DOHH2 (cell line): ENCODE measurements at regions not wholly inside any gene's neighbourhood (a gene's known extent, or its start where the extent isn't known, plus 50 kb on each side); places are given as distances from the start of the nearest gene placed in this dataset.

Experiments used
- H3F3A ChIP-seq: fragments of 200-600 bp; sonication (generic), shearing (Covaris generic); 2 replicates; pipeline ENCODE4 v1.6.0; 2016; ENCODE audit warnings: antibody characterized with exemption, mild to moderate bottlenecking; ENCODE audit not compliant: control insufficient read depth, insufficient read depth
- H3K27ac ChIP-seq: fragments of 200-600 bp; sonication (generic); 2 replicates; pipeline ENCODE4 v1.5.1; 2014; ENCODE audit warnings: low read depth, mild to moderate bottlenecking, low read length, moderate library complexity
- H3K27me3 ChIP-seq: fragments of 200-600 bp; sonication (generic); 2 replicates; pipeline ENCODE4 v1.6.1; 2014; ENCODE audit warnings: mild to moderate bottlenecking, low read length, mixed read lengths; ENCODE audit not compliant: control insufficient read depth
- H3K36me3 ChIP-seq: fragments of 200-600 bp; sonication (generic); 2 replicates; pipeline ENCODE4 v1.6.1; 2014; ENCODE audit warnings: mild to moderate bottlenecking, low read length, moderate library complexity, mixed read lengths; ENCODE audit not compliant: control insufficient read depth
- H3K4me1 ChIP-seq: fragments of 200-600 bp; sonication (generic); 2 replicates; pipeline ENCODE4 v1.6.1; 2014; ENCODE audit warnings: mild to moderate bottlenecking, low read length, mixed read lengths; ENCODE audit not compliant: control insufficient read depth
- H3K4me2 ChIP-seq: fragments of 200-600 bp; sonication (generic); 2 replicates; pipeline ENCODE4 v1.6.0; 2014; ENCODE audit warnings: mild to moderate bottlenecking, low read length, moderate library complexity
- H3K4me3 ChIP-seq: fragments of 200-600 bp; sonication (generic); 2 replicates; pipeline ENCODE4 v1.5.1; 2014; ENCODE audit warnings: mild to moderate bottlenecking, low read length, mixed read lengths
- H3K79me2 ChIP-seq: fragments of 200-600 bp; sonication (generic); 2 replicates; pipeline ENCODE4 v1.6.1; 2014; ENCODE audit warnings: mild to moderate bottlenecking, low read length, mixed read lengths; ENCODE audit not compliant: control insufficient read depth
- H3K9me2 ChIP-seq: fragments of 200-600 bp; sonication (generic); replicated peaks from 2 replicates; pipeline ENCODE4 v1.6.1; 2014; ENCODE audit warnings: mild to moderate bottlenecking, low read length, mixed read lengths; ENCODE audit not compliant: control insufficient read depth
- H3K9me3 ChIP-seq: fragments of 200-600 bp; sonication (generic); 2 replicates; pipeline ENCODE4 v1.6.1; 2014; ENCODE audit warnings: antibody characterized with exemption, low read length, mixed read lengths; ENCODE audit not compliant: control insufficient read depth, insufficient read depth
- H4K20me1 ChIP-seq: fragments of 200-600 bp; sonication (generic); 2 replicates; pipeline ENCODE4 v1.6.0; 2014; ENCODE audit warnings: low read depth, mild to moderate bottlenecking, antibody characterized with exemption, low read length, moderate library complexity; ENCODE audit not compliant: control insufficient read depth, insufficient read depth
- EZH2phosphoT487 ChIP-seq: fragments of 200-600 bp; sonication (generic); IDR thresholded peaks from 2 replicates; pipeline ENCODE4 v1.6.1; 2017; ENCODE audit warnings: borderline replicate concordance, mild to moderate bottlenecking, antibody characterized with exemption, low read length, moderate library complexity, mixed read lengths
- TF ChIP-seq, protein P1 (sequence below): fragments of 200-600 bp; sonication (generic); IDR thresholded peaks from one replicate; pipeline ENCODE4 v1.5.1; 2014; ENCODE audit warnings: antibody characterized with exemption, mild to moderate bottlenecking, low read depth, low read length; ENCODE audit not compliant: poor library complexity, severe bottlenecking

DNA sequence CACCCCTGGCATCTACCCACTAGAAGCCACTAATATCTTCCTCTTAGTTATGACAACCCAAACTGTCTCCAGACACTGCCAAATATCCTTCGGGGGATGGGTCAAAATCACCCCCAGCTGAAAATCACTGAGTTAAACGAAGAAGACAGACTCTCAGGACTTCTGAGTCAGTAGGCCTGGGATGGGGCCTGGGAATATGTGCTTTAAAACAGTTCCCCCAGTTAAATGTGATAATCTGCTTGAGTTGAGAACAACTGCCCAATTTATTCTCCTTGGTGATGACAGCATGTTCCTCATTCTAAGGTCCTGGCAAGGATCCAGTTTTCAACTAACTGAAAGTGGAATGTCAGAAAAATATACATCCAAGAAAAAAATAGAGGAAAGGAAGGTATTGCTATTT is 52.4 kb downstream of the CBLL2 start:
- TF ChIP-seq, protein P1, sequence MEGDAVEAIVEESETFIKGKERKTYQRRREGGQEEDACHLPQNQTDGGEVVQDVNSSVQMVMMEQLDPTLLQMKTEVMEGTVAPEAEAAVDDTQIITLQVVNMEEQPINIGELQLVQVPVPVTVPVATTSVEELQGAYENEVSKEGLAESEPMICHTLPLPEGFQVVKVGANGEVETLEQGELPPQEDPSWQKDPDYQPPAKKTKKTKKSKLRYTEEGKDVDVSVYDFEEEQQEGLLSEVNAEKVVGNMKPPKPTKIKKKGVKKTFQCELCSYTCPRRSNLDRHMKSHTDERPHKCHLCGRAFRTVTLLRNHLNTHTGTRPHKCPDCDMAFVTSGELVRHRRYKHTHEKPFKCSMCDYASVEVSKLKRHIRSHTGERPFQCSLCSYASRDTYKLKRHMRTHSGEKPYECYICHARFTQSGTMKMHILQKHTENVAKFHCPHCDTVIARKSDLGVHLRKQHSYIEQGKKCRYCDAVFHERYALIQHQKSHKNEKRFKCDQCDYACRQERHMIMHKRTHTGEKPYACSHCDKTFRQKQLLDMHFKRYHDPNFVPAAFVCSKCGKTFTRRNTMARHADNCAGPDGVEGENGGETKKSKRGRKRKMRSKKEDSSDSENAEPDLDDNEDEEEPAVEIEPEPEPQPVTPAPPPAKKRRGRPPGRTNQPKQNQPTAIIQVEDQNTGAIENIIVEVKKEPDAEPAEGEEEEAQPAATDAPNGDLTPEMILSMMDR, result no peak
- no peak for TF ChIP-seq EZH2phosphoT487
- Histone ChIP-seq H4K20me1 (no peaks in the 10 kb centered on the region), H3K9me2 (no peaks in the 10 kb centered on the region), H3K9me3 (no peaks in the 10 kb centered on the region), H3K4me2 (no peak overlapping the region), H3K27me3 (no peaks in the 10 kb centered on the region), H3K36me3 (no peaks in the 10 kb centered on the region), H3F3A (no peaks in the 10 kb centered on the region), H3K79me2 (no peaks in the 10 kb centered on the region), H3K27ac (no peak overlapping the region), H3K4me3 (no peak overlapping the region), H3K4me1 (no peaks in the 10 kb centered on the region)

DNA sequence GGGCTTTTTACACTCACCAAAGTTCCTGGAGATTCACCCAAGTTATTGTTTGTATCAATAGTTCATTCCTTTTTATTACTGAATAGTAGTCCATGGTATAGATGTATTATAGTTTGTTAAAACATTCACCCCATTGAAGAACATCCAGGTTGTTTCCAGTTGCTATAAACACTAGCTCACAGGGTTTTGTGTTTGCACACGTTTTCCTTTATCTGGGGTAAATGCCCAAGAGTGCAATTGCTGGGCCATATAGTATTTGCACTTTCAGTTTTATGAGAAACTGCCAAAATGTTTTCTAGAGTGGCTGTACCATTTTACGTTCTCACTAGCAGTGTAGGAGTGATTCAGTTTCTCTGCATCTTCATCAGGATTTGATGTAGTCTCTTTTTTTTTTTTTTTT is 57.1 kb downstream of the CBLL2 start:
- no peak overlapping the region for H3K27ac ChIP-seq
- H3K4me2 ChIP-seq, result no peak overlapping the region
- H3K36me3 ChIP-seq, result no peaks in the 10 kb centered on the region
- H3K4me1 ChIP-seq, result no peaks in the 10 kb centered on the region
- TF ChIP-seq, protein P1, result no peak
- TF ChIP-seq EZH2phosphoT487, result no peak
- no peak overlapping the region for H3K4me3 ChIP-seq
- no peaks in the 10 kb centered on the region for H4K20me1 ChIP-seq
- no peaks in the 10 kb centered on the region for H3K9me3 ChIP-seq
- H3K27me3 ChIP-seq, result no peaks in the 10 kb centered on the region
- no peaks in the 10 kb centered on the region for H3K9me2 ChIP-seq
- no peaks in the 10 kb centered on the region for H3F3A ChIP-seq
- no peaks in the 10 kb centered on the region for H3K79me2 ChIP-seq

DNA sequence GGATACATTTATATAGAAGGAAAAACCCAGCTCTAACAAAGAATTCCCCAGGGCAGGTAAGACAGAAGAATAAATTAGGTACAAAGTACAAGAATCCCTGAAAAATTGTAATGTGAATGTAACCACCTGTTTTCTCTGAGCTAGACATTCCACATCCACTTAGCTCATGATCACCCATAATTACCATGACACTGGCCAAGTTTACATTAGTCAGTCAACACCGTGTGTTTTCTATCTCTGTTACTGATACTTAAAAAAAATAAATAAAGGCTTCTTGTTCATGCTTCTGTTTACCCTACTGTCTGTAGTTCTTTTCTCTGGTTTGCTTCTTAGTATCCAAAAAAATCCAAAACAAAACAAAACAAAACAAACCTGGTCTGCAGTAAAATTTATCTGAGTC is 66.0 kb downstream of the CBLL2 start:
- H4K20me1 ChIP-seq, result no peaks in the 10 kb centered on the region
- H3K27ac ChIP-seq, result no peak overlapping the region
- H3K4me3 ChIP-seq, result no peak overlapping the region
- H3K4me1 ChIP-seq, result no peaks in the 10 kb centered on the region
- no peaks in the 10 kb centered on the region for H3K36me3 ChIP-seq
- no peaks in the 10 kb centered on the region for H3K9me3 ChIP-seq
- no peaks in the 10 kb centered on the region for H3K27me3 ChIP-seq
- no peaks in the 10 kb centered on the region for H3K79me2 ChIP-seq
- H3F3A ChIP-seq, result no peaks in the 10 kb centered on the region
- H3K4me2 ChIP-seq, result no peak overlapping the region
- no peaks in the 10 kb centered on the region for H3K9me2 ChIP-seq
- no peak for TF ChIP-seq EZH2phosphoT487
- TF ChIP-seq, protein P1, result no peak

DNA sequence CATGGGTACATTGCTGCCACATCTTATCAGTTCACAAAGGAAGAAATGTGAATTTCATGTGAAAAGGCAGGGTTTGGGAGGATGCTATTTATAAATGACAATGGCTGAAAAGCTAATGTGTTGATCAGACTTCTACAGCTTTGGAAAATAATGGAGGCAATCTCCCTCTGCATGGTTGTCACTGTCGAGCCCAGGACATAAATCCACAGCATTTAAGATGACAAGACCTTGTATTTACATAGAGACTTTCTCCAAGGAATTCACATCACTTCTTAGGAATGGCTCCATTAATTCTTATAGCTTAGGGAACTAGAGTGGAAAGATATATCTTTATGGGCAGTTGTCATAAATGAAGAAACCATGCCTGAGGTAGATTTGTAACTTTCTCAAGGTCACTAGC is 66.7 kb downstream of the CBLL2 start:
- no peaks in the 10 kb centered on the region for H4K20me1 ChIP-seq
- TF ChIP-seq, protein P1, result no peak
- TF ChIP-seq EZH2phosphoT487, result no peak
- H3K9me3 ChIP-seq, result no peaks in the 10 kb centered on the region
- H3K4me3 ChIP-seq, result no peak overlapping the region
- H3K79me2 ChIP-seq, result no peaks in the 10 kb centered on the region
- H3K4me1 ChIP-seq, result no peaks in the 10 kb centered on the region
- no peaks in the 10 kb centered on the region for H3K27me3 ChIP-seq
- H3K27ac ChIP-seq, result no peak overlapping the region
- no peaks in the 10 kb centered on the region for H3K36me3 ChIP-seq
- no peak overlapping the region for H3K4me2 ChIP-seq
- no peaks in the 10 kb centered on the region for H3K9me2 ChIP-seq
- no peaks in the 10 kb centered on the region for H3F3A ChIP-seq
